Endothelial cell of umbilical vein (primary cell): ENCODE measurements at regions not wholly inside any gene's neighbourhood (a gene's known extent, or its start where the extent isn't known, plus 50 kb on each side); places are given as distances from the start of the nearest gene placed in this dataset.

Source experiments
- BruUV-seq: library from RNA; stranded (reverse); fragments of 400-500 nt; replicated peaks from 2 replicates; lab custom pipeline; 2021; lab: Mats Ljungman, UMichigan
- CTCF ChIA-PET: fragments of 300-600, 350-600 bp; sonication (Branson Sonifier 250); formaldehyde crosslinking; loops from one replicate; lab custom pipeline; 2021; ENCODE audit warnings: antibody characterized with exemption, inconsistent platforms; lab: Charles Lee
- POLR2A ChIA-PET: fragments of 300-600, 350-600 bp; sonication (Branson Sonifier 250); formaldehyde crosslinking; loops from one replicate; lab custom pipeline; 2021; ENCODE audit warnings: antibody characterized with exemption, inconsistent platforms; lab: Charles Lee
- DNase-seq: peaks from one replicate; pipeline ENCODE4 v3.0.0-alpha.2; 2011; ENCODE audit warnings: low read depth, low spot score
- FAIRE-seq: peaks from 2 replicates; lab custom pipeline; 2011; peaks lifted over from hg19 to GRCh38; lab: Jason Lieb, UNC
- H2AFZ ChIP-seq: 2 replicates; pipeline ENCODE4 v1.6.0; 2012; ENCODE audit warnings: low read depth, low read length, control low read depth, inconsistent platforms
- H3K27ac ChIP-seq: 2 replicates; pipeline ENCODE4 v1.5.1; 2011; ENCODE audit warnings: low read depth, mild to moderate bottlenecking, control low read depth, low read length, moderate library complexity; ENCODE audit not compliant: insufficient read depth
- H3K27me3 ChIP-seq, 2 experiments: 2 replicates each; pipeline versions ENCODE4 v1.6.0 to v1.6.1; 2011; ENCODE audit warnings: low read length in 2 of 2, mixed read lengths in 1 of 2; ENCODE audit not compliant: control insufficient read depth in 2 of 2, insufficient read depth in 2 of 2
- H3K36me3 ChIP-seq, 2 experiments: 2 replicates in 1 of 2; 3 replicates in 1 of 2; pipeline ENCODE4 v1.5.1; 2011; ENCODE audit warnings: low read length in 2 of 2, mild to moderate bottlenecking in 1 of 2, moderate library complexity in 1 of 2; ENCODE audit not compliant: control insufficient read depth in 2 of 2, insufficient read depth in 2 of 2; ENCODE audit errors: extremely low read depth in 1 of 2
- H3K4me1 ChIP-seq: 3 replicates; pipeline ENCODE4 v1.5.1; 2011; ENCODE audit warnings: mild to moderate bottlenecking, low read length; ENCODE audit not compliant: control insufficient read depth, insufficient read depth; ENCODE audit errors: extremely low read depth
- H3K4me2 ChIP-seq: 2 replicates; pipeline ENCODE4 v1.6.1; 2011; ENCODE audit warnings: low read length, control low read depth, mixed read lengths; ENCODE audit not compliant: insufficient read depth
- H3K4me3 ChIP-seq, 3 experiments: fragments of 200-600 bp in 1 of 3; sonication (generic), shearing (Covaris generic) in 1 of 3; replicated peaks in 1 of 3; 2 replicates each; pipeline ENCODE4 v1.5.1; 2011 to 2016; ENCODE audit warnings: control low read depth in 3 of 3, low read length in 3 of 3, mild to moderate bottlenecking in 2 of 3, inconsistent platforms in 1 of 3, low read depth in 1 of 3, moderate library complexity in 1 of 3; ENCODE audit not compliant: insufficient read depth in 1 of 3
- H3K79me2 ChIP-seq: 2 replicates; pipeline ENCODE4 v1.6.0; 2012; ENCODE audit warnings: low read length, inconsistent platforms; ENCODE audit not compliant: control insufficient read depth, insufficient read depth
- H3K9ac ChIP-seq: replicated peaks from 2 replicates; pipeline ENCODE3; 2011; ENCODE audit warnings: low read length, control low read depth; ENCODE audit not compliant: insufficient read depth; ENCODE audit errors: extremely low read depth
- H3K9me1 ChIP-seq: replicated peaks from 3 replicates; pipeline ENCODE4 v1.6.0; 2011; ENCODE audit warnings: mild to moderate bottlenecking, low read length; ENCODE audit not compliant: control insufficient read depth, insufficient read depth; ENCODE audit errors: extremely low read depth
- H3K9me3 ChIP-seq: replicated peaks from 2 replicates; pipeline ENCODE4 v1.5.1; 2012; ENCODE audit warnings: low read length, inconsistent platforms; ENCODE audit not compliant: control insufficient read depth, insufficient read depth
- H4K20me1 ChIP-seq: replicated peaks from 2 replicates; pipeline ENCODE3; 2011; ENCODE audit warnings: mild to moderate bottlenecking, low read length; ENCODE audit not compliant: control insufficient read depth, insufficient read depth; ENCODE audit errors: extremely low read depth
- EZH2 ChIP-seq: IDR thresholded peaks from 2 replicates; pipeline ENCODE4 v1.6.1; 2012; ENCODE audit warnings: borderline replicate concordance, low read depth, mild to moderate bottlenecking, moderate library complexity, low read length, inconsistent platforms; ENCODE audit not compliant: severe bottlenecking
- FOS ChIP-seq: IDR thresholded peaks from 2 replicates; pipeline ENCODE4 v1.6.1; 2011; ENCODE audit warnings: mild to moderate bottlenecking, low read length, moderate library complexity, borderline replicate concordance; ENCODE audit not compliant: insufficient read depth
- GATA2 ChIP-seq: IDR thresholded peaks from 2 replicates; pipeline ENCODE4 v1.7.0; 2011; ENCODE audit warnings: low read depth, mild to moderate bottlenecking, moderate library complexity, mixed read lengths, low read length; ENCODE audit not compliant: insufficient read length, insufficient read depth
- JUN ChIP-seq: IDR thresholded peaks from 2 replicates; pipeline ENCODE4 v1.6.1; 2011; ENCODE audit warnings: borderline replicate concordance, low read depth; ENCODE audit not compliant: insufficient read length, insufficient read depth
- MYC ChIP-seq: IDR thresholded peaks from one replicate; pipeline ENCODE4 v1.6.1; 2011; ENCODE audit warnings: mild to moderate bottlenecking, low read depth, low read length
- POLR2A ChIP-seq: IDR thresholded peaks from 2 replicates; pipeline ENCODE4 v1.6.1; 2012; ENCODE audit warnings: low read depth, mild to moderate bottlenecking, control low read depth, low read length
- POLR2AphosphoS5 ChIP-seq: IDR thresholded peaks from 2 replicates; pipeline ENCODE4 v1.6.1; 2012; ENCODE audit warnings: low read depth, mild to moderate bottlenecking, control low read depth, low read length, moderate library complexity; ENCODE audit not compliant: insufficient read depth
- dilution Hi-C: fragments of 300-500 bp; cut with MboI; formaldehyde crosslinking; loops from one replicate; pipeline ENCODE4 v1.15.0; 2019; ENCODE audit warnings: low sequenced_read_pairs; ENCODE audit not compliant: extremely low pct_ligation_motif_present
- intact Hi-C: fragments of 100-400 bp; cut with micrococcal nuclease; formaldehyde crosslinking; loops from one replicate; pipeline ENCODE4 v1.10.0; 2022
- TF ChIP-seq, protein P1 (sequence below), 2 donors: IDR thresholded peaks; 1 replicate in 1 of 2; 2 replicates in 1 of 2; pipeline ENCODE4 v1.5.1; 2011; ENCODE audit warnings: low read length in 2 of 2, mild to moderate bottlenecking in 2 of 2, moderate library complexity in 2 of 2, control low read depth in 1 of 2, inconsistent platforms in 1 of 2, low read depth in 1 of 2; ENCODE audit not compliant: insufficient read depth in 1 of 2; ENCODE audit errors: extremely low read depth in 1 of 2
- TF ChIP-seq, protein P2 (sequence below): IDR thresholded peaks from 2 replicates; pipeline ENCODE4 v1.6.1; 2011; ENCODE audit not compliant: insufficient read depth, insufficient read length

DNA sequence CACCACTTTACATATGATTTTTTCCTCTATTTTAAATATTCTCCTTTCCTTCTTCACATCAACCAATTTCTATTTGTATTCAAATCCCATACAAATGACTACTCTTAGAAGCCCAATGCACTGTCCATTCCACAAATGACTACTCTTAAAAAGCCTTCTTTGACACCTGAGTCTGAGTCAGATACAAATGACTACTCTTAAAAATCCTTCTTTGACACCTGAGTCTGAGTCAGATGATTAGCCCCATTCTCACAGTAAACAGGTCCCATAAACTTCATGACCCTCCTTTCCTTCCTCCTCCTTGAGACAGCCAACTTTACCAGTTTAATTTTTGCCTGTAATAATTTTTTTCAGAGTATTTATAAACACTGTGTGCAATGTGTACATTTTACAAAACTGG is 231.3 kb upstream of the USP25 start:
- Histone ChIP-seq H4K20me1 (no peaks in the 10 kb centered on the region), H3K4me2 (no peak overlapping the region), H3K9me1 (no peaks in the 10 kb centered on the region), H2AFZ (no peak overlapping the region), H3K27me3 (no peaks in the 10 kb centered on the region), H3K27ac (no peak overlapping the region), H3K79me2 (no peaks in the 10 kb centered on the region), H3K9me3 (no peaks in the 10 kb centered on the region), H3K4me1 (no peaks in the 10 kb centered on the region), H3K9ac (no peak overlapping the region), H3K4me3 (no peak overlapping the region), H3K36me3 (no peaks in the 10 kb centered on the region)
- no peak for DNase-seq
- no TSS peak for BruUV-seq
- intact Hi-C loops: no loop called here
- FAIRE-seq: no peak
- CTCF ChIA-PET: no interaction called here
- no peak for TF ChIP-seq FOS
- TF ChIP-seq MYC: no peak
- TF ChIP-seq, protein P1, sequence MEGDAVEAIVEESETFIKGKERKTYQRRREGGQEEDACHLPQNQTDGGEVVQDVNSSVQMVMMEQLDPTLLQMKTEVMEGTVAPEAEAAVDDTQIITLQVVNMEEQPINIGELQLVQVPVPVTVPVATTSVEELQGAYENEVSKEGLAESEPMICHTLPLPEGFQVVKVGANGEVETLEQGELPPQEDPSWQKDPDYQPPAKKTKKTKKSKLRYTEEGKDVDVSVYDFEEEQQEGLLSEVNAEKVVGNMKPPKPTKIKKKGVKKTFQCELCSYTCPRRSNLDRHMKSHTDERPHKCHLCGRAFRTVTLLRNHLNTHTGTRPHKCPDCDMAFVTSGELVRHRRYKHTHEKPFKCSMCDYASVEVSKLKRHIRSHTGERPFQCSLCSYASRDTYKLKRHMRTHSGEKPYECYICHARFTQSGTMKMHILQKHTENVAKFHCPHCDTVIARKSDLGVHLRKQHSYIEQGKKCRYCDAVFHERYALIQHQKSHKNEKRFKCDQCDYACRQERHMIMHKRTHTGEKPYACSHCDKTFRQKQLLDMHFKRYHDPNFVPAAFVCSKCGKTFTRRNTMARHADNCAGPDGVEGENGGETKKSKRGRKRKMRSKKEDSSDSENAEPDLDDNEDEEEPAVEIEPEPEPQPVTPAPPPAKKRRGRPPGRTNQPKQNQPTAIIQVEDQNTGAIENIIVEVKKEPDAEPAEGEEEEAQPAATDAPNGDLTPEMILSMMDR (IDR thresholded peaks at IDR 0.05; ENCODE audit: extremely low read depth in 1 of 2, insufficient read depth in 1 of 2, low read depth in 1 of 2, low read length in 2 of 2): no peak
- no peak for TF ChIP-seq EZH2
- TF ChIP-seq GATA2: no peak
- TF ChIP-seq JUN: no peak
- TF ChIP-seq, protein P2, sequence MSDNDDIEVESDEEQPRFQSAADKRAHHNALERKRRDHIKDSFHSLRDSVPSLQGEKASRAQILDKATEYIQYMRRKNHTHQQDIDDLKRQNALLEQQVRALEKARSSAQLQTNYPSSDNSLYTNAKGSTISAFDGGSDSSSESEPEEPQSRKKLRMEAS: no peak
- TF ChIP-seq POLR2A: no peak
- no peak for TF ChIP-seq POLR2AphosphoS5
- POLR2A ChIA-PET: no interaction called here
- dilution Hi-C loops: no loop called here
